Osteocyte (in vitro differentiated cells): ENCODE measurements at regions not wholly inside any gene's neighbourhood (a gene's known extent, or its start where the extent isn't known, plus 50 kb on each side); places are given as distances from the start of the nearest gene placed in this dataset.

Source experiments
- DNase-seq: peaks from one replicate; pipeline ENCODE4 v3.0.0; 2021; ENCODE audit warnings: mixed read lengths; ENCODE audit not compliant: unreplicated experiment; ENCODE audit errors: extremely low spot score
- H3K27ac Mint-ChIP-seq: one replicate; pipeline ENCODE4 v1.8.0; 2021; ENCODE audit warnings: mild to moderate bottlenecking, mixed read lengths; ENCODE audit not compliant: unreplicated experiment
- H3K27me3 Mint-ChIP-seq: one replicate; pipeline ENCODE4 v1.8.0; 2021; ENCODE audit warnings: mixed read lengths; ENCODE audit not compliant: unreplicated experiment
- H3K36me3 Mint-ChIP-seq: one replicate; pipeline ENCODE4 v1.8.0; 2021; ENCODE audit warnings: mixed read lengths; ENCODE audit not compliant: unreplicated experiment
- H3K4me1 Mint-ChIP-seq: one replicate; pipeline ENCODE4 v1.8.0; 2021; ENCODE audit warnings: mixed read lengths; ENCODE audit not compliant: unreplicated experiment
- H3K4me3 Mint-ChIP-seq: one replicate; pipeline ENCODE4 v1.8.0; 2021; ENCODE audit warnings: mild to moderate bottlenecking, moderate library complexity, mixed read lengths; ENCODE audit not compliant: unreplicated experiment
- H3K9me3 Mint-ChIP-seq: one replicate; pipeline ENCODE4 v1.8.0; 2021; ENCODE audit warnings: mixed read lengths; ENCODE audit not compliant: unreplicated experiment
- TF ChIP-seq, protein P1 (sequence below): fragments of 200-600 bp; sonication (generic); IDR thresholded peaks from 2 replicates; pipeline ENCODE4 v1.5.0; 2021; ENCODE audit warnings: antibody characterized with exemption, mild to moderate bottlenecking, moderate library complexity

DNA sequence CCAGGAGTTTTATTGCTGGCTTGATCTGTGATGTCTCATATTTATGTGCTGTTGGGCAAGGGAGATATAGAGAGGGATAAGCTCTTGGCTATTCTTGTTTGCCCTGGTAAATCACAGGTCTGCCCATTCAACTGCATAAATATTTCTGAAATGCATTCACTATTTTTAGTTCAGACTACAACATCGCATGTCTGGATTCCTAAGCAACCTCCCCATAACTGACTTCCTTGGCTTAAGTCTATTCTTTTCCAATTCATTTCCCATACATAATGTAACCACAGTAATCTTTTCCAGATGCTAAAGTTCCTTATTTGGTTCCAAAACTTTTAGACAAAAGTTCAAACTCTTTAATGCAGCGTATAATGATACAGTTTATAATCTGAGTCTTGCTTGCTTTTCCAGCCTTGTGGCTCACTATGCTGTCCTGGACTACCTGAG, 321.4 kb upstream of the ACTBL2 start:
- no peaks in the 10 kb centered on the region for H3K9me3 Mint-ChIP-seq
- H3K4me3 Mint-ChIP-seq: no peak overlapping the region
- H3K4me1 Mint-ChIP-seq: peaks cover 42% of the 10 kb centered on the region
- no peak for DNase-seq
- no peaks in the 10 kb centered on the region for H3K36me3 Mint-ChIP-seq
- peak overlapping the region; percentile 86 for H3K27ac Mint-ChIP-seq
- TF ChIP-seq, protein P1, sequence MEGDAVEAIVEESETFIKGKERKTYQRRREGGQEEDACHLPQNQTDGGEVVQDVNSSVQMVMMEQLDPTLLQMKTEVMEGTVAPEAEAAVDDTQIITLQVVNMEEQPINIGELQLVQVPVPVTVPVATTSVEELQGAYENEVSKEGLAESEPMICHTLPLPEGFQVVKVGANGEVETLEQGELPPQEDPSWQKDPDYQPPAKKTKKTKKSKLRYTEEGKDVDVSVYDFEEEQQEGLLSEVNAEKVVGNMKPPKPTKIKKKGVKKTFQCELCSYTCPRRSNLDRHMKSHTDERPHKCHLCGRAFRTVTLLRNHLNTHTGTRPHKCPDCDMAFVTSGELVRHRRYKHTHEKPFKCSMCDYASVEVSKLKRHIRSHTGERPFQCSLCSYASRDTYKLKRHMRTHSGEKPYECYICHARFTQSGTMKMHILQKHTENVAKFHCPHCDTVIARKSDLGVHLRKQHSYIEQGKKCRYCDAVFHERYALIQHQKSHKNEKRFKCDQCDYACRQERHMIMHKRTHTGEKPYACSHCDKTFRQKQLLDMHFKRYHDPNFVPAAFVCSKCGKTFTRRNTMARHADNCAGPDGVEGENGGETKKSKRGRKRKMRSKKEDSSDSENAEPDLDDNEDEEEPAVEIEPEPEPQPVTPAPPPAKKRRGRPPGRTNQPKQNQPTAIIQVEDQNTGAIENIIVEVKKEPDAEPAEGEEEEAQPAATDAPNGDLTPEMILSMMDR: no peak
- no peaks in the 10 kb centered on the region for H3K27me3 Mint-ChIP-seq

- no peaks in the 10 kb centered on the region for H3K9me3 Mint-ChIP-seq
- DNase-seq: no peak
Observed at GRCh38 chr5:57802131-57802530, 319.5 kb upstream of the ACTBL2 start.

DNA sequence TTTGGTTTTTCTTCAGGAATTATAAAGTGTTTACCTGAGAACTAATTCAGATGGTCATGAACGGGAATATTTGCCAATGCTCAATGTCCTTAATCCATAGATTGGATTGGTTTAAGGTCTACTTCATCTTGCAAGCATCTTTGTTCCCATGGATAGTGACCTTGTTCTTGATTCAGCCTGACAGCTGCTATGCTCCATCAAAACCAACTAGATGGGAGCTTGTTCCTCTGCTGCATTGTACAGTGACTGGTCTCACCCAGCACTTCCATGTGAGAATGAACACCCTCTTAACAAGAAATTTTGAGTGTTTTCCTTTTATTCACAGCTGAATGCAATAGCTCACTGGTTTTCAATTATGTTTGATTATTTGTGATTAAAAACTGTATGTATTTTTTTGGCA, 312.6 kb upstream of the ACTBL2 start:
- H3K9me3 Mint-ChIP-seq: peaks cover 4% of the 10 kb centered on the region
- no peaks in the 10 kb centered on the region for H3K36me3 Mint-ChIP-seq
- H3K27ac Mint-ChIP-seq: no peak overlapping the region
- H3K4me3 Mint-ChIP-seq: no peak overlapping the region
- TF ChIP-seq, protein P1: no peak
- DNase-seq: no peak
- H3K4me1 Mint-ChIP-seq: peaks cover 13% of the 10 kb centered on the region
- H3K27me3 Mint-ChIP-seq: no peaks in the 10 kb centered on the region

More at GRCh38 chr5:57802131-57802530, 319.5 kb upstream of the ACTBL2 start:
- H3K4me3 Mint-ChIP-seq: no peak overlapping the region
- H3K4me1 Mint-ChIP-seq: peaks cover 37% of the 10 kb centered on the region
- H3K27me3 Mint-ChIP-seq: no peaks in the 10 kb centered on the region
- TF ChIP-seq, protein P1: no peak
- no peaks in the 10 kb centered on the region for H3K36me3 Mint-ChIP-seq
- H3K27ac Mint-ChIP-seq: peak overlapping the region; percentile 86

- TF ChIP-seq, protein P1: no peak
- Mint-ChIP-seq H3K36me3 (no peaks in the 10 kb centered on the region), H3K9me3 (peaks cover 4% of the 10 kb centered on the region), H3K27me3 (no peaks in the 10 kb centered on the region), H3K4me1 (peaks cover 14% of the 10 kb centered on the region), H3K4me3 (no peak overlapping the region), H3K27ac (peak overlapping the region; percentile 12)
- no peak for DNase-seq
Observed at GRCh38 chr5:57791875-57792274, 309.3 kb upstream of the ACTBL2 start.

GRCh38 chr5:57785946-57786345, 303.3 kb upstream of the ACTBL2 start:
- Mint-ChIP-seq H3K9me3 (no peaks in the 10 kb centered on the region), H3K36me3 (no peaks in the 10 kb centered on the region), H3K27me3 (no peaks in the 10 kb centered on the region), H3K4me3 (no peak overlapping the region), H3K27ac (no peak overlapping the region), H3K4me1 (peaks cover 17% of the 10 kb centered on the region)
- TF ChIP-seq, protein P1: no peak
- no peak for DNase-seq
